ENCODE measurements at regions not wholly inside any gene's neighbourhood (a gene's known extent, or its start where the extent isn't known, plus 50 kb on each side); places are given as distances from the start of the nearest gene placed in this dataset. TPM values are rescaled to one million over a fixed set of nuclear protein-coding genes. Genes with fewer than 3 reads are reported as not detected.

Small RNA genes lying in the stretch of these regions (microRNA-seq; reads per million reads assigned to microRNA genes)
- not detected for gene MIR3672 (ENCODE audit: borderline number of aligned reads)

Measured in left ventricle myocardium superior (tissue), 1 donor.